DOHH2 (cell line): ENCODE measurements at regions not wholly inside any gene's neighbourhood (a gene's known extent, or its start where the extent isn't known, plus 50 kb on each side); places are given as distances from the start of the nearest gene placed in this dataset.

Source experiments
- H3F3A ChIP-seq: fragments of 200-600 bp; sonication (generic), shearing (Covaris generic); 2 replicates; pipeline ENCODE4 v1.6.0; 2016; ENCODE audit warnings: antibody characterized with exemption, mild to moderate bottlenecking; ENCODE audit not compliant: control insufficient read depth, insufficient read depth
- H3K27ac ChIP-seq: fragments of 200-600 bp; sonication (generic); 2 replicates; pipeline ENCODE4 v1.5.1; 2014; ENCODE audit warnings: low read depth, mild to moderate bottlenecking, low read length, moderate library complexity
- H3K27me3 ChIP-seq: fragments of 200-600 bp; sonication (generic); 2 replicates; pipeline ENCODE4 v1.6.1; 2014; ENCODE audit warnings: mild to moderate bottlenecking, low read length, mixed read lengths; ENCODE audit not compliant: control insufficient read depth
- H3K36me3 ChIP-seq: fragments of 200-600 bp; sonication (generic); 2 replicates; pipeline ENCODE4 v1.6.1; 2014; ENCODE audit warnings: mild to moderate bottlenecking, low read length, moderate library complexity, mixed read lengths; ENCODE audit not compliant: control insufficient read depth
- H3K4me1 ChIP-seq: fragments of 200-600 bp; sonication (generic); 2 replicates; pipeline ENCODE4 v1.6.1; 2014; ENCODE audit warnings: mild to moderate bottlenecking, low read length, mixed read lengths; ENCODE audit not compliant: control insufficient read depth
- H3K4me2 ChIP-seq: fragments of 200-600 bp; sonication (generic); 2 replicates; pipeline ENCODE4 v1.6.0; 2014; ENCODE audit warnings: mild to moderate bottlenecking, low read length, moderate library complexity
- H3K4me3 ChIP-seq: fragments of 200-600 bp; sonication (generic); 2 replicates; pipeline ENCODE4 v1.5.1; 2014; ENCODE audit warnings: mild to moderate bottlenecking, low read length, mixed read lengths
- H3K79me2 ChIP-seq: fragments of 200-600 bp; sonication (generic); 2 replicates; pipeline ENCODE4 v1.6.1; 2014; ENCODE audit warnings: mild to moderate bottlenecking, low read length, mixed read lengths; ENCODE audit not compliant: control insufficient read depth
- H3K9me2 ChIP-seq: fragments of 200-600 bp; sonication (generic); replicated peaks from 2 replicates; pipeline ENCODE4 v1.6.1; 2014; ENCODE audit warnings: mild to moderate bottlenecking, low read length, mixed read lengths; ENCODE audit not compliant: control insufficient read depth
- H3K9me3 ChIP-seq: fragments of 200-600 bp; sonication (generic); 2 replicates; pipeline ENCODE4 v1.6.1; 2014; ENCODE audit warnings: antibody characterized with exemption, low read length, mixed read lengths; ENCODE audit not compliant: control insufficient read depth, insufficient read depth
- H4K20me1 ChIP-seq: fragments of 200-600 bp; sonication (generic); 2 replicates; pipeline ENCODE4 v1.6.0; 2014; ENCODE audit warnings: low read depth, mild to moderate bottlenecking, antibody characterized with exemption, low read length, moderate library complexity; ENCODE audit not compliant: control insufficient read depth, insufficient read depth
- EZH2phosphoT487 ChIP-seq: fragments of 200-600 bp; sonication (generic); IDR thresholded peaks from 2 replicates; pipeline ENCODE4 v1.6.1; 2017; ENCODE audit warnings: borderline replicate concordance, mild to moderate bottlenecking, antibody characterized with exemption, low read length, moderate library complexity, mixed read lengths
- TF ChIP-seq, protein P1 (sequence below): fragments of 200-600 bp; sonication (generic); IDR thresholded peaks from one replicate; pipeline ENCODE4 v1.5.1; 2014; ENCODE audit warnings: antibody characterized with exemption, mild to moderate bottlenecking, low read depth, low read length; ENCODE audit not compliant: poor library complexity, severe bottlenecking

DNA sequence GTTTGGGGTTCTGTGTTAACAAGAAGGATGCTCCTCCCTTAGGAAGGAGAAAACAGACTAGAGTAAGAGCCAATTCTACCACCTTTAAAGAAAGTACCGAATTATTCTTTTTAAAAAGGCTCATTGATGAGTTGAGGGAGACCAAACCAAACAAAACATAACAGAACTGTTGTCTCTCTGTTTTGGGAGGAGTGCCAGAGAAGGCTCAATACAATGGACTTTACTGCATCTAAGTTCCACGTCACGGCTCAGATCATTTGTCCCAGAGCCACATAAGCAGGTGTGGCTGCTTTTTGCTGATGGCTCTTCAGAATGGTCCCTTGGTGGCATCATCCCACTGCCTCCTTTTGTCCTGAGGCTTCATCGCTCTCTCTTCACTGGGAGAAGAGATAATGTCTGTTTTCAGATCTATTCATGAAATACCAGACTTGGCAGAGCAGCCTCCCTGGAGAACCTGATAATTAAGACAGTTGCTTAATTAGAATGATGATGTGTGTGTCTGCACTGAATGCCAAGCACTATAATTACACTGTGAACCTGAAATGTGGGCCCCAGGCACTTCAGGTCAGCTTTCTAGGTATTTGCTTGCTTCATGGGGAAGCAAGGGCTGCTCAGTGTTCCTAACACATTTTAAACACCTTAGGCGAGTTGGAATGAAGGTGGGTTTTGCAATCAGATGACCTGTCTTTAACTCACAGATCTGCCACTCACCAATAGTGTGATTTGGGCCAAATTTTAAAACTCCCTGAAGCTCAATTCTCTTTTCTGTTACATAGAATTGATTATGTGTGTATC is 335.2 kb upstream of the MCTP2 start:
- Histone ChIP-seq H3K27ac (no peak overlapping the region), H4K20me1 (no peaks in the 10 kb centered on the region), H3F3A (no peaks in the 10 kb centered on the region), H3K27me3 (no peaks in the 10 kb centered on the region), H3K4me3 (no peak overlapping the region), H3K4me1 (no peaks in the 10 kb centered on the region), H3K79me2 (no peaks in the 10 kb centered on the region), H3K9me3 (no peaks in the 10 kb centered on the region), H3K36me3 (no peaks in the 10 kb centered on the region), H3K9me2 (no peaks in the 10 kb centered on the region), H3K4me2 (no peak overlapping the region)
- TF ChIP-seq, protein P1, sequence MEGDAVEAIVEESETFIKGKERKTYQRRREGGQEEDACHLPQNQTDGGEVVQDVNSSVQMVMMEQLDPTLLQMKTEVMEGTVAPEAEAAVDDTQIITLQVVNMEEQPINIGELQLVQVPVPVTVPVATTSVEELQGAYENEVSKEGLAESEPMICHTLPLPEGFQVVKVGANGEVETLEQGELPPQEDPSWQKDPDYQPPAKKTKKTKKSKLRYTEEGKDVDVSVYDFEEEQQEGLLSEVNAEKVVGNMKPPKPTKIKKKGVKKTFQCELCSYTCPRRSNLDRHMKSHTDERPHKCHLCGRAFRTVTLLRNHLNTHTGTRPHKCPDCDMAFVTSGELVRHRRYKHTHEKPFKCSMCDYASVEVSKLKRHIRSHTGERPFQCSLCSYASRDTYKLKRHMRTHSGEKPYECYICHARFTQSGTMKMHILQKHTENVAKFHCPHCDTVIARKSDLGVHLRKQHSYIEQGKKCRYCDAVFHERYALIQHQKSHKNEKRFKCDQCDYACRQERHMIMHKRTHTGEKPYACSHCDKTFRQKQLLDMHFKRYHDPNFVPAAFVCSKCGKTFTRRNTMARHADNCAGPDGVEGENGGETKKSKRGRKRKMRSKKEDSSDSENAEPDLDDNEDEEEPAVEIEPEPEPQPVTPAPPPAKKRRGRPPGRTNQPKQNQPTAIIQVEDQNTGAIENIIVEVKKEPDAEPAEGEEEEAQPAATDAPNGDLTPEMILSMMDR, result no peak
- TF ChIP-seq EZH2phosphoT487, result no peak

DNA sequence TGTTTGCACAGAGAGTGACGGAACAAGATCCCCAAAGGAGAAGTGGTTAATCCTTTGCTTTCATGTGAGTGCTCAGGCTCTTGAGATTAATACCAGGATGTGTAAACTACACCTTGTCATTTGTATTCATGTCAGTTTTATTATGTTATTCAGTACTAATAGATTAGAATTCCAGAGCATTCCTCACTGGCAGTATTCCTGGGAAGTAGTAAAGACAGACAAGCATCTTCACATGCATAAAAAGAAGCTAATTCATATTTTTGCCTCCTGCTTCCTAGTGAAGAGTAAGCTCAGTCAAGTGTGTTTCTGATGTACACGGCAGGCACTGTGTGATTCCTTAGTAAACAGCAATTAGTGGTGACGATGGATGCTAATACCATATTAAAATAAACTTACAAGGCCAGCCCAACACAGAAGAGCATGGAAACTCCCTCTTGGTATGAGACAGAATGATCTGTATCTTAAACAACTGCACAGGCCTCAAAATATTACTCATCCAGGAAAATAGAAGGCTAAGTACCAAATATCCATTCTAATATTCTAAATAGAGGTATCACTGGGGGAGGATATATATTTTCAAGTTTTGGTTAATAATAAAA is 336.8 kb upstream of the MCTP2 start:
- Histone ChIP-seq H3K4me1 (no peaks in the 10 kb centered on the region), H3K4me2 (no peak overlapping the region), H3K36me3 (no peaks in the 10 kb centered on the region), H3K9me2 (no peaks in the 10 kb centered on the region), H3K27me3 (no peaks in the 10 kb centered on the region), H3K79me2 (no peaks in the 10 kb centered on the region), H3K27ac (no peak overlapping the region), H3F3A (no peaks in the 10 kb centered on the region), H4K20me1 (no peaks in the 10 kb centered on the region), H3K4me3 (no peak overlapping the region), H3K9me3 (no peaks in the 10 kb centered on the region)
- TF ChIP-seq, protein P1, result no peak
- TF ChIP-seq EZH2phosphoT487, result no peak

DNA sequence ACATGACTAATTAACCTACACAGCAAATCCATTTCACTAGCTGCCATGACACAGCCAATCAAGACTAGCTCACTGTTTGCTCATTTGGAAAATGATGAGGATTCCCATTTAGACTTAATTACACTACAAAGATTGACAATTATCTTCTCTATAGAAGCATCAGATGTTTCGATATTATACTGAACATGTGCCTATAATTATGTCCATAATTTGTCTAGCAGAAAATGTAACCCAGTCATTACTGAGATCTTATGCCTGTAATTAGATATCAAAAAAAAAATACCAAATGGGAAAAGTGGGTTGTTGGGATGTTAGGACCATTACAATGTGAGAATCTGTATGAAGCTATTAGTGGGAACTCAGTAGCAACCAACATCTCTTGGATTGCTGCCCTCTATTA is 344.2 kb upstream of the MCTP2 start:
- Histone ChIP-seq H3K27ac (no peak overlapping the region), H3K4me2 (no peak overlapping the region), H3K79me2 (no peaks in the 10 kb centered on the region), H4K20me1 (no peaks in the 10 kb centered on the region), H3K36me3 (no peaks in the 10 kb centered on the region), H3K4me1 (no peaks in the 10 kb centered on the region), H3K9me2 (no peaks in the 10 kb centered on the region), H3K4me3 (no peak overlapping the region), H3K27me3 (no peaks in the 10 kb centered on the region), H3F3A (no peaks in the 10 kb centered on the region), H3K9me3 (no peaks in the 10 kb centered on the region)
- TF ChIP-seq, protein P1, result no peak
- TF ChIP-seq EZH2phosphoT487, result no peak
